ENCODE measurements at regions not wholly inside any gene's neighbourhood (a gene's known extent, or its start where the extent isn't known, plus 50 kb on each side); places are given as distances from the start of the nearest gene placed in this dataset.

- DNase-seq (ENCODE audit: low read depth in 3 of 3, low spot score in 2 of 3): no peak
These were observed 76.4 kb upstream of the FSTL5 start for GRCh38 chr4:162239992-162240769.

DNA sequence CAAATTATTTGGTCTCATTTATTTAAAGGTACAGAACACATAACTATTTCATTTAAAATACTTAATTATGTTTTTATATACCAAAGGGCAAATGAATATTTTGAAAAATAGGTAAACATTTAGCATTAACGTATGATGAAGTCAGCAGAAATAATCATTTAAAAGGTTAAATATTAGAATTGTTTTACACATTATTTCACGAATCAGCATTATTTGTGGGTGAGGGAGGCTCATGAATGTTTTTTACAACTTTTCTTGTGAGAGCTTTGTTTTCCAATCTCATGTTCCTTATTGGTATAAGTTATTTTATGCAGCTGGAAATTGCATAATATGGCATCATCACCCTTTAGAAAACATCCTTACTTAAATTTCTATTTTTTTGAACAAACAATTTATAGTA, 73.9 kb upstream of the FSTL5 start:
- no peak for DNase-seq (ENCODE audit: low read depth in 3 of 3, low spot score in 2 of 3)

- no peak for DNase-seq (ENCODE audit: low read depth in 3 of 3, low spot score in 2 of 3)
These were observed 70.8 kb upstream of the FSTL5 start for GRCh38 chr4:162234595-162234994.

- DNase-seq (ENCODE audit: low read depth in 3 of 3, low spot score in 2 of 3): no peak
These were observed 68.5 kb upstream of the FSTL5 start for GRCh38 chr4:162232349-162232748.

DNA sequence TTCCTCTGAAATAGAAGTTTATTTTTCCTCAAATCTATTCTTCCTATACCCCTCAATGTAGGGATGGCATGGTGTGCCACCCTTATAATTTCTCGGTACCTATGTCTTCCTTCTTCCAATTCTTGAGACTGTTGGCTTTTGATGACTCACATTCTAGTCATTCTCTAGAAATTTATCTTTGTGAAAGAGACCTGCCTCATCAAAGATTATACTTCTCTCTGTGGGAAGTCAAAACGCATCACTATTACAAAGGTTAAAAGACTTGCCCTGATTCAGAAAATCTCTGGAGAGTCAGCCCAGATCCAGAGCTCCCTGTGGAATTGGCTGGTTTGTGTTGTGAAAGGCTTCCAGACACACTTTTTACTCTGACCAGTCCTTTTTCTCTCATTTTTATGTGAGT, 65.9 kb upstream of the FSTL5 start:
- no peak for DNase-seq (ENCODE audit: low read depth in 3 of 3, low spot score in 2 of 3)

- DNase-seq (ENCODE audit: low read depth in 3 of 3, low spot score in 2 of 3): no peak
These were observed 57.3 kb upstream of the FSTL5 start for GRCh38 chr4:162221148-162221547.
